ENCODE measurements at regions not wholly inside any gene's neighbourhood (a gene's known extent, or its start where the extent isn't known, plus 50 kb on each side); places are given as distances from the start of the nearest gene placed in this dataset.

DNA sequence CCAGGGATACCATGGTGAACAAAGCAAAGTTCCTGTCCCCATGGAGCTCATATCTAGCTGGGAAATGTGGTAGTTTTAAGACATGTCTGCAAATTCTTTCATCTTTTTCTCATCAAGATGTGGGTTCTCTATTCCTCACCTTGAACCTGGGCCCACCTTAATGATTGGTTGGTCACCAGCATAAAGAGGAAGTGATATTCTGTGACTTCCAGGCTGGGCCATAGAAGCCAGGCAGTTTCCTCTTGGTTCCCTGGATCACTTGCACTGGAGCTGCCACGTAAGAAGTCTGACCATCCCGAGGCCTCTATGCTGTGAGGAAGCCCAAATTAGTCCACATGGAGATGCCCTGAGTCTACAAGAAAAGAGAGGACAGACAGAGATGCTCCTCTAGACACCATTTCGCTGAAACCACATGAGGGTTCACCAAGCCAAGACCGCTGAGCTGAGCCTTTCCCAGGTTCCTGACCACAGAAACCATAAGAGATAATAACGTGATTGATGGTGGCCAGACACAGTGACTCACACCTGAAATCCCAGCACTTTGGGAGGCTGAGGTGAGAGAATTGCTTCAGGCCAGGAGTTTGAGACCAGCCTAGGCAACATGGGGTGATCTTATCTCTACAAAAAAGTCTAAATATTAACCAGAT lies 119.5 kb upstream of the ISX start:
- no peak overlapping the region for H2AFZ ChIP-seq (ENCODE audit: control insufficient read depth, low read length)
- H3K4me2 ChIP-seq (ENCODE audit: control insufficient read depth, extremely low read depth, insufficient read depth, low read depth, low read length), result no peak overlapping the region
- no peak overlapping the region for H3K9ac ChIP-seq (ENCODE audit: control insufficient read depth, extremely low read depth, insufficient read depth, low read length)
- dilution Hi-C loops (cut with MboI; ENCODE audit: extremely low pct_ligation_motif_present, low sequenced_read_pairs), result no loop called here
- H3K79me2 ChIP-seq (ENCODE audit: control insufficient read depth, insufficient read depth, low read length), result no peaks in the 10 kb centered on the region
- H3K27ac ChIP-seq (ENCODE audit: control insufficient read depth, insufficient read depth, low read length), result no peak overlapping the region
- H3K4me3 ChIP-seq (ENCODE audit: control insufficient read depth in 2 of 3, extremely low read depth in 1 of 3, insufficient read depth in 2 of 3, low read depth in 1 of 3, low read length in 3 of 3), result no peak overlapping the region
- FAIRE-seq (no peak), DNase-seq (ENCODE audit: low read depth, low spot score) (no peak)
- no peaks in the 10 kb centered on the region for H3K9me1 ChIP-seq (ENCODE audit: control insufficient read depth, extremely low read depth, insufficient read depth, low read length)
- H3K9me3 ChIP-seq (ENCODE audit: control insufficient read depth, low read depth, low read length), result no peaks in the 10 kb centered on the region
- no peaks in the 10 kb centered on the region for H3K4me1 ChIP-seq (ENCODE audit: control insufficient read depth, extremely low read depth, insufficient read depth, low read length)
- no peak for TF ChIP-seq EZH2 (IDR thresholded peaks at IDR 0.05; ENCODE audit: low read length)
- no peaks in the 10 kb centered on the region for H3K27me3 ChIP-seq (ENCODE audit: control insufficient read depth, extremely low read depth, insufficient read depth, low read length)
- no peaks in the 10 kb centered on the region for H4K20me1 ChIP-seq (ENCODE audit: control insufficient read depth, extremely low read depth, insufficient read depth, low read length)
- no peaks in the 10 kb centered on the region for H3K36me3 ChIP-seq (ENCODE audit: control insufficient read depth in 2 of 2, extremely low read depth in 1 of 2, insufficient read depth in 2 of 2, low read length in 2 of 2)

DNA sequence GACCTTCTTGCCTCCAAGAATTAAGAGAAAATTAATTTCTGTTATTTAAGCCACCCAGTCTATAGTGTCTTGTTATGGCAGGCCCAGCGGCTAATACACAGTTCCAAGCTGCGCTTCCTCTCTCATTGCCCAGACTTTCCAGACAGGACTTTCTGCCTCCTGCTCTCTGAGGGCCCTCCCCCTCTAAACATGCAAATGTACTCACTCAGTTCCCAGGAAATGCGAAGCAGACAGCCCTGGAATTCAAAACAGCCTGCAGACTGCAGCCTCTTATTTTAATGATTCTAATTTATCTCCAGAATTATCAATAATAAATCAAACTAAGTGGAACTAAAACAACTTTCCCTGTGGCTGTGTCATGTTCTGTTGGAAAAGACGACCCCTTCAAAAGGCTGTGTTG lies 115.5 kb upstream of the ISX start:
- no peaks in the 10 kb centered on the region for H4K20me1 ChIP-seq (ENCODE audit: control insufficient read depth, extremely low read depth, insufficient read depth, low read length)
- no peak overlapping the region for H3K4me3 ChIP-seq (ENCODE audit: control insufficient read depth in 2 of 3, extremely low read depth in 1 of 3, insufficient read depth in 2 of 3, low read depth in 1 of 3, low read length in 3 of 3)
- DNase-seq (ENCODE audit: low read depth, low spot score) (no peak), FAIRE-seq (no peak)
- H3K9me1 ChIP-seq (ENCODE audit: control insufficient read depth, extremely low read depth, insufficient read depth, low read length), result no peaks in the 10 kb centered on the region
- no peaks in the 10 kb centered on the region for H3K9me3 ChIP-seq (ENCODE audit: control insufficient read depth, low read depth, low read length)
- H3K27me3 ChIP-seq (ENCODE audit: control insufficient read depth, extremely low read depth, insufficient read depth, low read length), result no peaks in the 10 kb centered on the region
- H2AFZ ChIP-seq (ENCODE audit: control insufficient read depth, low read length), result no peak overlapping the region
- no peaks in the 10 kb centered on the region for H3K36me3 ChIP-seq (ENCODE audit: control insufficient read depth in 2 of 2, extremely low read depth in 1 of 2, insufficient read depth in 2 of 2, low read length in 2 of 2)
- dilution Hi-C loops (cut with MboI; ENCODE audit: extremely low pct_ligation_motif_present, low sequenced_read_pairs), result no loop called here
- H3K79me2 ChIP-seq (ENCODE audit: control insufficient read depth, insufficient read depth, low read length), result no peaks in the 10 kb centered on the region
- no peak overlapping the region for H3K4me2 ChIP-seq (ENCODE audit: control insufficient read depth, extremely low read depth, insufficient read depth, low read depth, low read length)
- TF ChIP-seq EZH2 (IDR thresholded peaks at IDR 0.05; ENCODE audit: low read length), result no peak
- no peak for TF ChIP-seq CTCF (optimal IDR thresholded peaks at IDR 0.05 in 1 of 3, IDR thresholded peaks at IDR 0.05 in 1 of 3, conservative IDR thresholded peaks at IDR 0.05 in 1 of 3; ENCODE audit: extremely low read depth in 1 of 3, insufficient read depth in 2 of 3, low read length in 3 of 3)
- no peak overlapping the region for H3K9ac ChIP-seq (ENCODE audit: control insufficient read depth, extremely low read depth, insufficient read depth, low read length)
- no peaks in the 10 kb centered on the region for H3K4me1 ChIP-seq (ENCODE audit: control insufficient read depth, extremely low read depth, insufficient read depth, low read length)
- no peak overlapping the region for H3K27ac ChIP-seq (ENCODE audit: control insufficient read depth, insufficient read depth, low read length)

DNA sequence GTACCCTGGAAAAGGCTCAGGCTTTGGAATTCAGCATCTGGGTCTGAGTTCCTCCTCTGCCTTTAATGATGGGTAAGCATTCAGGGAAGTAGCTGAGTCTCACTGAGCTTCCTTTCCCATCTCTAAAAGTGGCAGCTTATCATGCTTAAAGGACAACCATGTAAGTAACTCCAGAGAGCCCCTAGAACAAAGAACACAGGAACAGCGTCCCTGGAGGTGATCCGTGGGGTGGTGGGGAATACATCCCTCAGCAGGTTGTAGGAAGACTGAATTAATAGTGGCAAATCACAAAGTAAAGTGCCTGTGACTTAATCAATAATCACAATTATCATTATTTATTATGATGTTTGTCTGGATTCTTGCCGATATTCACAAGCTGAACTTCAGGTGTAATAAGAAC lies 114.7 kb upstream of the ISX start:
- TF ChIP-seq EZH2 (IDR thresholded peaks at IDR 0.05; ENCODE audit: low read length), result no peak
- no peak for TF ChIP-seq CTCF (optimal IDR thresholded peaks at IDR 0.05 in 1 of 3, IDR thresholded peaks at IDR 0.05 in 1 of 3, conservative IDR thresholded peaks at IDR 0.05 in 1 of 3; ENCODE audit: extremely low read depth in 1 of 3, insufficient read depth in 2 of 3, low read length in 3 of 3)

More for the DNA sequence above, 114.7 kb upstream of the ISX start:
- FAIRE-seq (no peak), DNase-seq (ENCODE audit: low read depth, low spot score) (no peak)
- Histone ChIP-seq H3K9me3 (ENCODE audit: control insufficient read depth, low read depth, low read length) (no peaks in the 10 kb centered on the region), H4K20me1 (ENCODE audit: control insufficient read depth, extremely low read depth, insufficient read depth, low read length) (no peaks in the 10 kb centered on the region), H3K4me2 (ENCODE audit: control insufficient read depth, extremely low read depth, insufficient read depth, low read depth, low read length) (no peak overlapping the region), H3K4me1 (ENCODE audit: control insufficient read depth, extremely low read depth, insufficient read depth, low read length) (no peaks in the 10 kb centered on the region), H3K9me1 (ENCODE audit: control insufficient read depth, extremely low read depth, insufficient read depth, low read length) (no peaks in the 10 kb centered on the region), H2AFZ (ENCODE audit: control insufficient read depth, low read length) (no peak overlapping the region), H3K27me3 (ENCODE audit: control insufficient read depth, extremely low read depth, insufficient read depth, low read length) (no peaks in the 10 kb centered on the region), H3K27ac (ENCODE audit: control insufficient read depth, insufficient read depth, low read length) (no peak overlapping the region), H3K79me2 (ENCODE audit: control insufficient read depth, insufficient read depth, low read length) (no peaks in the 10 kb centered on the region), H3K9ac (ENCODE audit: control insufficient read depth, extremely low read depth, insufficient read depth, low read length) (no peak overlapping the region), H3K36me3 (ENCODE audit: control insufficient read depth in 2 of 2, extremely low read depth in 1 of 2, insufficient read depth in 2 of 2, low read length in 2 of 2) (no peaks in the 10 kb centered on the region), H3K4me3 (ENCODE audit: control insufficient read depth in 2 of 3, extremely low read depth in 1 of 3, insufficient read depth in 2 of 3, low read depth in 1 of 3, low read length in 3 of 3) (no peak overlapping the region)
- dilution Hi-C loops (cut with MboI; ENCODE audit: extremely low pct_ligation_motif_present, low sequenced_read_pairs), result no loop called here

All from keratinocyte (primary cell).